Suprapubic skin (tissue), 4 donors: ENCODE measurements at regions not wholly inside any gene's neighbourhood (a gene's known extent, or its start where the extent isn't known, plus 50 kb on each side); places are given as distances from the start of the nearest gene placed in this dataset.

Source experiments
- DNase-seq, 2 donors: peaks; one replicate each; pipeline ENCODE4 v3.0.0-alpha.2; 2019; ENCODE audit warnings: low spot score in 2 of 2
- H3K27ac ChIP-seq: fragments of 200-600 bp; sonication (generic); one replicate; pipeline ENCODE4 v1.5.1; 2019
- H3K27me3 ChIP-seq: fragments of 200-600 bp; sonication (generic); one replicate; pipeline ENCODE4 v1.5.1; 2019
- H3K36me3 ChIP-seq: fragments of 200-600 bp; sonication (generic); one replicate; pipeline ENCODE4 v1.5.1; 2019
- H3K4me1 ChIP-seq: fragments of 200-600 bp; sonication (generic); one replicate; pipeline ENCODE4 v1.5.1; 2019
- H3K4me3 ChIP-seq: fragments of 200-600 bp; sonication (generic); one replicate; pipeline ENCODE4 v1.5.1; 2019; ENCODE audit warnings: mild to moderate bottlenecking
- H3K9me3 ChIP-seq: fragments of 200-600 bp; sonication (generic); one replicate; pipeline ENCODE4 v1.5.1; 2019
- EP300 ChIP-seq: sonication (generic); formaldehyde crosslinking; IDR thresholded peaks from one replicate; pipeline ENCODE4 v1.6.1; 2017; ENCODE audit warnings: antibody characterized with exemption
- POLR2A ChIP-seq, 2 donors: fragments of 450-650 bp; IDR thresholded peaks; one replicate each; pipeline ENCODE4 v1.6.1; 2017; ENCODE audit warnings: antibody characterized with exemption in 2 of 2, mild to moderate bottlenecking in 2 of 2, moderate library complexity in 2 of 2
- POLR2AphosphoS5 ChIP-seq, 3 donors: sonication (generic); formaldehyde crosslinking; IDR thresholded peaks; one replicate each; pipeline ENCODE4 v1.6.1; 2017; ENCODE audit warnings: antibody characterized with exemption in 3 of 3
- WGBS: methylation state at CpG from one replicate; pipeline ENCODE4 v1.1.5; 2018; 5-methylcytosine and 5-hydroxymethylcytosine counted together
- TF ChIP-seq, protein P1 (sequence below), 2 donors: fragments of 200-600 bp in 1 of 2; fragments of 450-650 bp in 1 of 2; sonication (generic) in 1 of 2; IDR thresholded peaks; one replicate each; pipeline ENCODE4 v1.5.1; 2016 to 2019; ENCODE audit warnings: antibody characterized with exemption in 2 of 2, mild to moderate bottlenecking in 1 of 2, moderate library complexity in 1 of 2

DNA sequence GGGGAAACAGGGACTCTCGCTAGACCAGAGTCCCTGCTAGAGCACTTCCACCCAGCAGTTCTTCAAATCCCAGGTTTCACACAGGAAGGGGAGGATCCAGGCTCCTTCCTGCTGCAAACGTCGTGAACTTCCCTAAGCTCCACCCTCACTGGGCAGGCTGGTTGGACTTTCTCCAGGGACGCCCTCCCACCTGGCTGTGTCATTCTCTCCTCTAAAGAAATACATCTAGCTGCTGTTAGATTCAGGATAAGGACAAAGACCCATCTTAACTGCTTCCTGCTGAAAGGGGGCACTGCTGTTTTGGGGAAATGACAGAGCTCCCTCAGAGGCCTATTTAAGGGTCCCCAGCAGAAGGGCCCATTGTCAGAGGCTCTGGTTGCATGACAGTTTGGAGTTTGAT lies 230.7 kb downstream of the SEMA6A start:
- H3K4me1 ChIP-seq = no peaks in the 10 kb centered on the region
- TF ChIP-seq POLR2AphosphoS5 (IDR thresholded peaks at IDR 0.05) (no peak), POLR2A (IDR thresholded peaks at IDR 0.05) (no peak), EP300 (no peak)
- TF ChIP-seq, protein P1, sequence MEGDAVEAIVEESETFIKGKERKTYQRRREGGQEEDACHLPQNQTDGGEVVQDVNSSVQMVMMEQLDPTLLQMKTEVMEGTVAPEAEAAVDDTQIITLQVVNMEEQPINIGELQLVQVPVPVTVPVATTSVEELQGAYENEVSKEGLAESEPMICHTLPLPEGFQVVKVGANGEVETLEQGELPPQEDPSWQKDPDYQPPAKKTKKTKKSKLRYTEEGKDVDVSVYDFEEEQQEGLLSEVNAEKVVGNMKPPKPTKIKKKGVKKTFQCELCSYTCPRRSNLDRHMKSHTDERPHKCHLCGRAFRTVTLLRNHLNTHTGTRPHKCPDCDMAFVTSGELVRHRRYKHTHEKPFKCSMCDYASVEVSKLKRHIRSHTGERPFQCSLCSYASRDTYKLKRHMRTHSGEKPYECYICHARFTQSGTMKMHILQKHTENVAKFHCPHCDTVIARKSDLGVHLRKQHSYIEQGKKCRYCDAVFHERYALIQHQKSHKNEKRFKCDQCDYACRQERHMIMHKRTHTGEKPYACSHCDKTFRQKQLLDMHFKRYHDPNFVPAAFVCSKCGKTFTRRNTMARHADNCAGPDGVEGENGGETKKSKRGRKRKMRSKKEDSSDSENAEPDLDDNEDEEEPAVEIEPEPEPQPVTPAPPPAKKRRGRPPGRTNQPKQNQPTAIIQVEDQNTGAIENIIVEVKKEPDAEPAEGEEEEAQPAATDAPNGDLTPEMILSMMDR (IDR thresholded peaks at IDR 0.05) = no peak
- peaks cover 4% of the 10 kb centered on the region for H3K36me3 ChIP-seq
- no peak overlapping the region for H3K4me3 ChIP-seq
- H3K9me3 ChIP-seq = peaks cover 8% of the 10 kb centered on the region
- no peak for DNase-seq
- H3K27ac ChIP-seq = no peak overlapping the region
- H3K27me3 ChIP-seq = no peaks in the 10 kb centered on the region
- WGBS = 57% methylated on average over 4 of the region's 4 CpGs
